GM18909 (cell line): ENCODE measurements at regions not wholly inside any gene's neighbourhood (a gene's known extent, or its start where the extent isn't known, plus 50 kb on each side); places are given as distances from the start of the nearest gene placed in this dataset.
"Not testable (repeated sequence)": the region's sequence is repeated elsewhere in the genome, so short reads cannot be mapped to it uniquely, and the experiment has no call there.

Experiments used
- ATAC-seq: cut with Tn5 transposase; IDR thresholded peaks from one replicate; pipeline ENCODE4 v1.9.1; 2021; ENCODE audit warnings: mild to moderate bottlenecking; ENCODE audit not compliant: unreplicated experiment, poor library complexity

DNA sequence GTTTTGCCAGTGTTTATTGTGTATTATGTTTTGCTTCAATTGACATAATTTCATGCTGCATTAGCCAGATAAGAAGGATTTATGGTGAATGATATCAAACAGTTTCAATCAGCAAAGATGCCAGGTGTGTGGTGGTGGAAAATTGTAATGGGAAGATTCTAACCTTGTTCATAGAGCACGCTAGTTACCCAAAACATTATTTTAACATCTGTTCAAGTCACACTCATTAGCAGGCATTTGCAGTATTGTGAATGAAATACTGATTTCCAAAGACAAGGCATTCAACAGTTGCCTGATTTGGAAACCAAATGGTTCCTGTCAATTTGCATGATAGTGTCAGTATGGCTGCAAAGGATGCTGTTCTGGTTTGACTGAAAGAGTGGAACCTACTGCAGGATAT is 129.7 kb downstream of the EPC1 start:
- ATAC-seq = no peak

GRCh38 chr10:32213838-32214237 is 133.1 kb downstream of the EPC1 start:
- not testable (repeated sequence) for ATAC-seq

DNA sequence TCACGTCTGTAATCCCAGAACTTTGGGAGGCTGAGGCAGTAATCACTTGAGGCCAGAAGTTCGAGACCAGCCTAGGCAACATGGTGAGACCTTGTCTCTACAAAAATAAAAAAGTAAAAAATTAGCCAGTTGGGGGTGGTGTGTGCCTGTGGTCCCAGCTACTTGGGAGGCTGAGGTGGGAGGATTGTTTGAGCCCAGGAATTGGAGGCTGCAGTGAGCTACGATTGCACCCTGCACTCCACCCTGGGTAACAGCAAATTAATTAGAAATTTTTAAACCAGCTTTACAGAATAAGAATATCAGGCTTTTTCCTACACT is 136.0 kb downstream of the EPC1 start:
- no peak for ATAC-seq

GRCh38 chr10:32210306-32211045 is 136.5 kb downstream of the EPC1 start:
- ATAC-seq = no peak

DNA sequence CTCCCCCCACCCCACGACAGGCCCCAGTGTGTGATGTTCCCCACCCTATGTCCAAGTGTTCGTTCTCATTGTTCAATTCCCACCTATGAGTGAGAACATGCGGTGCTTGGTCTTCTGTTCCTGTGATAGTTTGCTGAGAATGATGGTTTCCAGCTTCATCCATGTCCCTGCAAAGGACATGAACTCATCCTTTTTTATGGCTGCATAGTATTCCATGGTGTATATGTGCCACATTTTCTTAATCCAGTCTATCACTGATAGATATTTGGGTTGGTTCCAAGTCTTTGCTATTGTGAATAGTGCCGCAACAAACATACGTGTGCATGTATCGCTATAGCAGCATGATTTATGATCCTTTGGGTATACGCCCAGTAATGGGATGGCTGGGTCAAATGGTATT is 139.0 kb downstream of the EPC1 start:
- ATAC-seq = not testable (repeated sequence)

- peak; percentile 76 for ATAC-seq
These were observed 139.4 kb downstream of the EPC1 start for GRCh38 chr10:32207544-32207943.

DNA sequence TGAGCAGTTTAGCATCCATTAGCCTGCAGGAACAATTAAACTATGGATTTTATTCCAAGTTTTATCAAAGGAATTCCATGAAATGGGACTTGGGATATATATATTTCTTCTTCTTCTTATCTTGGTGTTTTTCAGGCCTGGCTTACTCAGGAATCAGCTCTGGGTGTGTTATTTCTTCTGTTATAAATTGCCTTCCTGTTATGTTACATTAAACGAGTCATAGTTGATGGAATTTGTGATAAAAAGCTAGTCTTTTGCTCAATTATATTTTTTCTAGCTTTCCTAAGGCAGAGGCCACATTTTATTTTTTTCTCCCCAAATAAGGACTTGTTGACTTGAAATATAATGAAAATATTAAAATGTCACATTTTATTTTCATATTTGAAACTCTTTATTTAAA is 141.3 kb downstream of the EPC1 start:
- ATAC-seq = no peak

- ATAC-seq = no peak
These were observed 142.4 kb downstream of the EPC1 start for GRCh38 chr10:32204606-32205005.

DNA sequence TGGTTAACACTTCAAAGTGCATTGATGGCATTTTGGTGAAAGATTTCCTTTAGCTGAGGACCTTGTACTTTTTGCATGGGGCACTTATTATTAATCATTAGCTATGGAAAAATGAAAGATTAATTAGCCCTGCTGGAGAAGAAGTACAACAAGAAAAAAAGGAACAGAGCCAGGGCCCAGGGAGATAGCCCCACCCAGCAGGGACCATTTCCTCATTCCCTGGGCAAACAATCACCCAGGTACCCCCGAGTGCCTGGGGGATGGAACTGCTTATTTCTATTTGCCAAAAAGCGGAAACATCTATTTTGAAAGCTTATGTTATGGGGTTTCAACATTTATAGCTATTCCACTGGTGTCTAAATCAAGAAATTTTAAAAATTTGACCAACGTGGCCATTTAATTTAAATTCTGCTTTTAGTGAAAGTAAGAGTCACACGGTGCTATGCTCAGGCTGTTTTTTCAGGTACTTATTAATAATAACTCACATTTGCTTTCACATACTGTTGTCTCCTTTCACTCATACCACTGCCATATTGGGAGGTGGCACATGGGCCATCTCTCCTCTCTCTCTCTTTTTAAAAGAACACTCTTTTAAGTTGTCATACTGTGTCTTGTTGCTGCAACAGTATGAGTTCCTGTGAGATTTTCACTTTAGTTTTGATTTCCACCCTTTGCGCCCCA is 143.6 kb upstream of the KIF5B start:
- no peak for ATAC-seq

GRCh38 chr10:32197423-32197822 is 141.2 kb upstream of the KIF5B start:
- ATAC-seq = no peak

GRCh38 chr10:32190890-32191491 is 134.8 kb upstream of the KIF5B start:
- peak; percentile 69 for ATAC-seq

- ATAC-seq = no peak
These were observed 133.3 kb upstream of the KIF5B start for GRCh38 chr10:32189400-32190084.

- not testable (repeated sequence) for ATAC-seq
These were observed 132.4 kb upstream of the KIF5B start for GRCh38 chr10:32188601-32189000.

DNA sequence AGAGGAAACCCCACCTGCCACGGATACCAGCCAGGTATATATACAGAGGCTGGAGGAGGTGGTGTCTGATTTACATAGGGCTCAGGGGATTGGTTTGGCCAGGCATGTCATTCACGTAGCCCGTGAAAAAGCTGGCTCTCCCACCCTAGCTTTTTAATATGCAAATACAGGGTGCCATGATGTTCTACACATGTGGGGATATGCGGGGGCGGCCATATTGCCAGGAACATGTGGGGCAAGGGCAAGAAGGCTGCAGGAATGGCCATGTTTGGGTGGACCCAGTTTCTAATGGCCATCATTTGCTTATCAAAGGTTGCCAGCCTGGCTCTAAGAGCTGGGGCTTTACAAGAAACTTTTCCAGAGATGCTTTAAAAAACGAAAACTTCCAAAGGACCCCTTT is 131.5 kb upstream of the KIF5B start:
- ATAC-seq = no peak

GRCh38 chr10:32183652-32184051 is 127.4 kb upstream of the KIF5B start:
- not testable (repeated sequence) for ATAC-seq

DNA sequence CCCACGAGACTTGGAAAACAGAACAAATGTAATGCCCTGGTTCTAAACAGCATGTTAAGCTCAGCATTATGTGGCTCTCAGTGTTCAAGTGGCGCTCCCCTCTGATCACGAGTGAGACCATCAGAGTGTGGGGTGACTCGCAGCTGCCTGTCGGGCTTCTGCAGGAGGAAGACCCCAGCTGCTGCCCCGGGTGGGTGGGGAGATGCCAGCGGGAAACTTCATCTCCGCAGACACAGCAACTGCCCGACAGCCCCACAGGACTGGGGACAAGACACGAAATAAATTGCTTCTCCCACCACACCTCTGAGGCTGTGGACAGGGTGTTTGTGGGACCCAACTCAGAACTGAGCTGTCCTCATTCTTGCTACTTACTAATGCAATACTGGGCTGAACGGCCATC is 126.3 kb upstream of the KIF5B start:
- ATAC-seq = no peak

GRCh38 chr10:32180390-32181280 is 124.4 kb upstream of the KIF5B start:
- ATAC-seq = no peak

DNA sequence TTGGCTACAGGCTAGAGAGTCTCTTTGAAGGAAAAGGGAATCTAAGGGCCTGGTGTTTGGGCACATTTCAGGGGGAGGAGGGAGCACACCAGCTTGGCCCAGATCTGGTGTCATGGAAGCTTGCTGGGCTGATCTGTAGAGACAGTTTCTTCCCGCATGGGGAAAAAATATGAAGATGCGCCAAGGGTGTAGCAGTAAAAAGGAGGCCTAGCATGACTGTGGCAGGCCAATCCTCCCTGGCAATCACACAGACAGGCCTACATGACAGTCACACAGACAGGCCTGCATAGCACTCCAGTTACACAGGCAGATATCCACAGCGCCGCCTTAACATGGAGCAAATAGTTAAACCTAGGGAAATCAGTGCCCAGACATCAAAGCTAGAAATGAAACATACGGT is 123.6 kb upstream of the KIF5B start:
- no peak for ATAC-seq

- ATAC-seq = not testable (repeated sequence)
These were observed 121.4 kb upstream of the KIF5B start for GRCh38 chr10:32177594-32177993.

- ATAC-seq = no peak
These were observed 119.4 kb upstream of the KIF5B start for GRCh38 chr10:32175629-32176028.
